ENCODE measurements at regions not wholly inside any gene's neighbourhood (a gene's known extent, or its start where the extent isn't known, plus 50 kb on each side); places are given as distances from the start of the nearest gene placed in this dataset.

GRCh38 chr7:131964203-131964602, 407.8 kb upstream of the PODXL start:
- TF ChIP-seq NR3C1 (IDR thresholded peaks at IDR 0.05) (no peak), NFE2L2 (conservative IDR thresholded peaks at IDR 0.05; ENCODE audit: low read length) (no peak)

All from A549 (cell line).